Muscle of leg (tissue), 3 donors: ENCODE measurements at regions not wholly inside any gene's neighbourhood (a gene's known extent, or its start where the extent isn't known, plus 50 kb on each side); places are given as distances from the start of the nearest gene placed in this dataset.

Source experiments
- DNase-seq: peaks from one replicate; pipeline ENCODE4 v3.0.0; 2013
- H3K27ac ChIP-seq: one replicate; pipeline ENCODE4 v1.5.1; 2013; ENCODE audit warnings: mild to moderate bottlenecking, low read length, control low read depth
- H3K27me3 ChIP-seq: one replicate; pipeline ENCODE4 v1.6.1; 2013; ENCODE audit warnings: low read length; ENCODE audit not compliant: control insufficient read depth, insufficient read depth
- H3K36me3 ChIP-seq: one replicate; pipeline ENCODE4 v1.6.1; 2013; ENCODE audit warnings: low read length; ENCODE audit not compliant: control insufficient read depth, insufficient read depth
- H3K4me1 ChIP-seq: one replicate; pipeline ENCODE4 v1.6.1; 2013; ENCODE audit warnings: low read length; ENCODE audit not compliant: control insufficient read depth, insufficient read depth
- H3K4me3 ChIP-seq: one replicate; pipeline ENCODE4 v1.5.1; 2013; ENCODE audit warnings: low read length, control low read depth
- H3K9me3 ChIP-seq: replicated peaks from 2 replicates; pipeline ENCODE4 v1.6.1; 2013; ENCODE audit warnings: low read depth, low read length; ENCODE audit not compliant: control insufficient read depth
- WGBS: methylation state at CpG from one replicate; pipeline ENCODE4 v1.1.5; 2013; ENCODE audit warnings: missing lambda C conversion rate; ENCODE audit not compliant: insufficient coverage; 5-methylcytosine and 5-hydroxymethylcytosine counted together

GRCh38 chr6:105618247-105618646 is 215.4 kb upstream of the PREP start:
- Histone ChIP-seq H3K4me3 (no peak overlapping the region), H3K27me3 (no peaks in the 10 kb centered on the region), H3K9me3 (no peaks in the 10 kb centered on the region), H3K4me1 (no peaks in the 10 kb centered on the region), H3K27ac (no peak overlapping the region), H3K36me3 (no peaks in the 10 kb centered on the region)
- no peak for DNase-seq
- WGBS, result 100% methylated on average over 1 of the region's 1 CpG

- no peak overlapping the region for H3K4me3 ChIP-seq
- no peak for DNase-seq
Observed at GRCh38 chr6:105616521-105616920, 213.6 kb upstream of the PREP start.

GRCh38 chr6:105611606-105612005 is 208.7 kb upstream of the PREP start:
- H3K9me3 ChIP-seq, result no peaks in the 10 kb centered on the region
- WGBS, result no CpG with 5 or more reads among the region's 2 CpGs
- H3K36me3 ChIP-seq, result no peaks in the 10 kb centered on the region
- H3K4me3 ChIP-seq, result no peak overlapping the region
- no peak overlapping the region for H3K27ac ChIP-seq
- DNase-seq, result no peak
- peaks cover 7% of the 10 kb centered on the region for H3K4me1 ChIP-seq
- peaks cover 4% of the 10 kb centered on the region for H3K27me3 ChIP-seq

More at GRCh38 chr6:105616521-105616920, 213.6 kb upstream of the PREP start:
- Histone ChIP-seq H3K27ac (no peak overlapping the region), H3K36me3 (no peaks in the 10 kb centered on the region), H3K9me3 (no peaks in the 10 kb centered on the region), H3K4me1 (no peaks in the 10 kb centered on the region), H3K27me3 (no peaks in the 10 kb centered on the region)

GRCh38 chr6:105609375-105609991 is 206.6 kb upstream of the PREP start:
- H3K9me3 ChIP-seq, result no peaks in the 10 kb centered on the region
- peaks cover 9% of the 10 kb centered on the region for H3K4me1 ChIP-seq
- H3K27ac ChIP-seq, result no peak overlapping the region
- no peaks in the 10 kb centered on the region for H3K36me3 ChIP-seq
- peaks cover 4% of the 10 kb centered on the region for H3K27me3 ChIP-seq
- WGBS, result 34% methylated on average over 10 of the region's 14 CpGs
- DNase-seq, result peak; percentile 43
- no peak overlapping the region for H3K4me3 ChIP-seq

GRCh38 chr6:105608711-105609374 is 206.0 kb upstream of the PREP start:
- H3K27me3 ChIP-seq, result peaks cover 4% of the 10 kb centered on the region
- 97% methylated on average over 7 of the region's 10 CpGs for WGBS
- peak overlapping the region; percentile 6 for H3K27ac ChIP-seq
- H3K9me3 ChIP-seq, result no peaks in the 10 kb centered on the region
- DNase-seq, result no peak
- no peak overlapping the region for H3K4me3 ChIP-seq
- H3K36me3 ChIP-seq, result no peaks in the 10 kb centered on the region
- peaks cover 12% of the 10 kb centered on the region for H3K4me1 ChIP-seq

GRCh38 chr6:105607636-105608621 is 205.0 kb upstream of the PREP start:
- Histone ChIP-seq H3K9me3 (no peaks in the 10 kb centered on the region), H3K27me3 (peaks cover 4% of the 10 kb centered on the region), H3K4me1 (peaks cover 12% of the 10 kb centered on the region), H3K36me3 (no peaks in the 10 kb centered on the region), H3K4me3 (no peak overlapping the region), H3K27ac (no peak overlapping the region)
- 63% methylated on average over 2 of the region's 5 CpGs for WGBS
- no peak for DNase-seq

GRCh38 chr6:105606831-105607463 is 204.1 kb upstream of the PREP start:
- Histone ChIP-seq H3K36me3 (no peaks in the 10 kb centered on the region), H3K4me1 (peaks cover 13% of the 10 kb centered on the region), H3K4me3 (no peak overlapping the region), H3K27me3 (peaks cover 4% of the 10 kb centered on the region), H3K27ac (no peak overlapping the region), H3K9me3 (no peaks in the 10 kb centered on the region)
- WGBS, result 100% methylated on average over 1 of the region's 3 CpGs
- DNase-seq, result peak; percentile 43

GRCh38 chr6:105604587-105604884 is 201.7 kb upstream of the PREP start:
- DNase-seq, result no peak
- Histone ChIP-seq H3K9me3 (no peaks in the 10 kb centered on the region), H3K4me1 (peaks cover 19% of the 10 kb centered on the region), H3K4me3 (no peak overlapping the region), H3K27me3 (peaks cover 4% of the 10 kb centered on the region), H3K27ac (peak overlapping the region; percentile 47), H3K36me3 (no peaks in the 10 kb centered on the region)
- WGBS, result no CpG with 5 or more reads among the region's 3 CpGs

GRCh38 chr6:105603788-105604586 is 201.1 kb upstream of the PREP start:
- Histone ChIP-seq H3K9me3 (no peaks in the 10 kb centered on the region), H3K27me3 (peaks cover 2% of the 10 kb centered on the region), H3K4me1 (peaks cover 16% of the 10 kb centered on the region), H3K27ac (peak overlapping the region; percentile 47), H3K36me3 (no peaks in the 10 kb centered on the region), H3K4me3 (no peak overlapping the region)
- DNase-seq, result peak; percentile 96
- 20% methylated on average over 2 of the region's 4 CpGs for WGBS
